DMS 273 treated with DMSO at 0.1 percent for 48 hours (cell line): ENCODE measurements at regions not wholly inside any gene's neighbourhood (a gene's known extent, or its start where the extent isn't known, plus 50 kb on each side); places are given as distances from the start of the nearest gene placed in this dataset.

ENCODE experiments used
- DNase-seq: peaks from one replicate; lab custom pipeline; 2025; lab: John Stamatoyannopoulos, UW

- no peak for DNase-seq
These were observed 604.0 kb downstream of the NOVA1 start for GRCh38 chr14:25993830-25994229.

- DNase-seq, result no peak
These were observed 609.3 kb downstream of the NOVA1 start for GRCh38 chr14:25988536-25988935.

- no peak for DNase-seq
These were observed 642.1 kb downstream of the NOVA1 start for GRCh38 chr14:25955772-25956171.

GRCh38 chr14:25953532-25954139 lies 644.2 kb downstream of the NOVA1 start:
- no peak for DNase-seq

GRCh38 chr14:25945746-25946145 lies 652.1 kb downstream of the NOVA1 start:
- DNase-seq, result no peak

GRCh38 chr14:25944020-25944419 lies 653.8 kb downstream of the NOVA1 start:
- no peak for DNase-seq

- DNase-seq, result no peak
These were observed 654.5 kb downstream of the NOVA1 start for GRCh38 chr14:25943329-25943728.

GRCh38 chr14:25942090-25942489 lies 655.7 kb downstream of the NOVA1 start:
- DNase-seq, result no peak

GRCh38 chr14:25933731-25934130 lies 664.1 kb downstream of the NOVA1 start:
- DNase-seq, result no peak

GRCh38 chr14:25929881-25930615 lies 667.8 kb downstream of the NOVA1 start:
- DNase-seq, result peak; percentile 11

- no peak for DNase-seq
These were observed 686.0 kb downstream of the NOVA1 start for GRCh38 chr14:25911831-25912230.

- no peak for DNase-seq
These were observed 688.6 kb downstream of the NOVA1 start for GRCh38 chr14:25909045-25909747.

- DNase-seq, result no peak
These were observed 689.4 kb downstream of the NOVA1 start for GRCh38 chr14:25908277-25909044.

- DNase-seq, result no peak
These were observed 693.4 kb downstream of the NOVA1 start for GRCh38 chr14:25904446-25904845.

- no peak for DNase-seq
These were observed 698.6 kb downstream of the NOVA1 start for GRCh38 chr14:25899197-25899596.

- DNase-seq, result no peak
These were observed 701.1 kb downstream of the NOVA1 start for GRCh38 chr14:25896777-25897176.

GRCh38 chr14:25895740-25896139 lies 702.1 kb downstream of the NOVA1 start:
- DNase-seq, result no peak

- DNase-seq, result no peak
These were observed 710.5 kb downstream of the NOVA1 start for GRCh38 chr14:25887251-25887878.

- DNase-seq, result no peak
These were observed 713.2 kb downstream of the NOVA1 start for GRCh38 chr14:25884657-25885056.

- DNase-seq, result no peak
These were observed 714.9 kb downstream of the NOVA1 start for GRCh38 chr14:25882899-25883298.

GRCh38 chr14:25875475-25875874 lies 722.4 kb downstream of the NOVA1 start:
- no peak for DNase-seq

- DNase-seq, result no peak
These were observed 728.0 kb downstream of the NOVA1 start for GRCh38 chr14:25869854-25870253.
